HepG2 (cell line): ENCODE measurements at regions not wholly inside any gene's neighbourhood (a gene's known extent, or its start where the extent isn't known, plus 50 kb on each side); places are given as distances from the start of the nearest gene placed in this dataset.

Source experiments
- CTCF ChIP-seq: sonication (generic); formaldehyde crosslinking; IDR thresholded peaks from 2 replicates; pipeline ENCODE4 v1.5.0; 2020; ENCODE audit warnings: mild to moderate bottlenecking, missing genetic modification reagents, moderate library complexity
- KLF6 ChIP-seq: IDR thresholded peaks from 2 replicates; pipeline ENCODE4 v1.8.0; 2016; ENCODE audit warnings: missing biosample characterization, missing genetic modification reagents
- PREB ChIP-seq: sonication (generic); formaldehyde crosslinking; IDR thresholded peaks from 2 replicates; pipeline ENCODE4 v1.4.0; 2020; ENCODE audit warnings: missing genetic modification reagents
- ZBTB34 ChIP-seq: sonication (generic); formaldehyde crosslinking; IDR thresholded peaks from 2 replicates; pipeline ENCODE4 v1.8.0; 2022; ENCODE audit warnings: mild to moderate bottlenecking, missing genetic modification reagents
- ZFP36L2 ChIP-seq: sonication (generic); formaldehyde crosslinking; IDR thresholded peaks from 2 replicates; pipeline ENCODE4 v1.4.0; 2020; ENCODE audit warnings: missing genetic modification reagents
- ZNF343 ChIP-seq: sonication (generic); formaldehyde crosslinking; IDR thresholded peaks from 2 replicates; pipeline ENCODE4 v1.4.0; 2020; ENCODE audit warnings: mild to moderate bottlenecking, missing genetic modification reagents

GRCh38 chr7:52711951-52712350, 323.5 kb upstream of the POM121L12 start:
- TF ChIP-seq ZNF343 (CRISPR knock-in tag) (no peak), PREB (CRISPR knock-in tag) (no peak), ZBTB34 (CRISPR knock-in tag) (no peak), KLF6 (CRISPR knock-in tag) (no peak), ZFP36L2 (CRISPR knock-in tag) (no peak), CTCF (no peak)
